CD4-positive, alpha-beta T cell (primary cell): ENCODE measurements at regions not wholly inside any gene's neighbourhood (a gene's known extent, or its start where the extent isn't known, plus 50 kb on each side); places are given as distances from the start of the nearest gene placed in this dataset.

ENCODE experiments used
- ATAC-seq: fragments of 200-7000 bp; cut with Tn5 transposase; one replicate; pipeline ENCODE4 v1.10.0; 2022; ENCODE audit warnings: mild to moderate bottlenecking; ENCODE audit not compliant: poor library complexity
- CTCF ChIA-PET: fragments of 350-600 bp; sonication (Branson Sonifier 250); formaldehyde crosslinking; loops from one replicate; lab custom pipeline; 2021; ENCODE audit warnings: antibody characterized with exemption, inconsistent platforms; lab: Charles Lee
- POLR2A ChIA-PET: fragments of 350-600 bp; sonication (Branson Sonifier 250); formaldehyde crosslinking; loops from one replicate; lab custom pipeline; 2021; ENCODE audit warnings: antibody characterized with exemption, inconsistent platforms; lab: Charles Lee
- DNase-seq, 14 experiments: peaks; one replicate each; pipeline ENCODE4 v3.0.0-alpha.2; 2013 to 2020; ENCODE audit warnings: mixed read lengths in 2 of 14
- H3K27ac ChIP-seq, 2 donors: one replicate each; pipeline versions ENCODE4 v1.5.1 to v1.7.0; 2013; ENCODE audit warnings: low read length in 2 of 2, low read depth in 1 of 2, mild to moderate bottlenecking in 1 of 2
- H3K27me3 ChIP-seq, 2 experiments: 1 replicate in 1 of 2; 2 replicates in 1 of 2; pipeline versions ENCODE4 v1.6.1 to v1.7.0; 2013; ENCODE audit warnings: low read length in 2 of 2, control low read depth in 1 of 2, mild to moderate bottlenecking in 1 of 2, moderate library complexity in 1 of 2; ENCODE audit not compliant: insufficient read depth in 2 of 2, control insufficient read depth in 1 of 2
- H3K36me3 ChIP-seq: one replicate; pipeline ENCODE4 v1.6.1; 2013; ENCODE audit warnings: low read length, control low read depth; ENCODE audit not compliant: insufficient read depth
- H3K4me1 ChIP-seq: one replicate; pipeline ENCODE4 v1.6.1; 2013; ENCODE audit warnings: low read length, control low read depth; ENCODE audit not compliant: insufficient read depth
- H3K4me3 ChIP-seq: one replicate; pipeline ENCODE4 v1.5.1; 2013; ENCODE audit warnings: mild to moderate bottlenecking, low read length, moderate library complexity
- H3K9me3 ChIP-seq, 2 experiments: 1 replicate in 1 of 2; 2 replicates in 1 of 2; pipeline versions ENCODE4 v1.6.1 to v1.7.0; 2013; ENCODE audit warnings: low read length in 2 of 2, mild to moderate bottlenecking in 2 of 2, control low read depth in 1 of 2, moderate library complexity in 1 of 2; ENCODE audit not compliant: control insufficient read depth in 1 of 2, insufficient read depth in 1 of 2
- H3K27ac Mint-ChIP-seq: one replicate; pipeline ENCODE4 v1.8.0; 2020; ENCODE audit warnings: mixed read lengths
- H3K27me3 Mint-ChIP-seq: one replicate; pipeline ENCODE4 v1.8.0; 2021; ENCODE audit warnings: mixed read lengths
- H3K36me3 Mint-ChIP-seq: one replicate; pipeline ENCODE4 v1.8.0; 2021; ENCODE audit warnings: low read depth, mixed read lengths
- H3K4me1 Mint-ChIP-seq: one replicate; pipeline ENCODE4 v1.8.0; 2021; ENCODE audit warnings: low read depth, mixed read lengths
- H3K4me3 Mint-ChIP-seq: one replicate; pipeline ENCODE4 v1.8.0; 2020; ENCODE audit warnings: mild to moderate bottlenecking, mixed read lengths
- H3K9me3 Mint-ChIP-seq: one replicate; pipeline ENCODE4 v1.8.0; 2020; ENCODE audit warnings: mixed read lengths
- CTCF ChIP-seq: fragments of 200-600 bp; IDR thresholded peaks from one replicate; pipeline ENCODE4 v1.8.0; 2022; ENCODE audit warnings: antibody characterized with exemption, mild to moderate bottlenecking
- intact Hi-C, 2 experiments: fragments of 100-400 bp; cut with DNase I in 1 of 2; cut with micrococcal nuclease in 1 of 2; formaldehyde crosslinking; loops; one replicate each; pipeline versions ENCODE4 v1.15.1 to v1.9.0; 2023 to 2025; cut with DNase I, micrococcal nuclease

- ChIA-PET POLR2A (no interaction called here), CTCF (no interaction called here)
- no peaks in the 10 kb centered on the region for H3K4me1 ChIP-seq
- H3K9me3 ChIP-seq = peaks cover 0 to 4% of the 10 kb centered on the region in 2 experiments
- DNase-seq (no peak), ATAC-seq (no peak)
- Mint-ChIP-seq H3K4me3 (no peak overlapping the region), H3K9me3 (no peaks in the 10 kb centered on the region), H3K36me3 (no peaks in the 10 kb centered on the region), H3K27me3 (peaks cover 13% of the 10 kb centered on the region), H3K4me1 (no peaks in the 10 kb centered on the region), H3K27ac (no peak overlapping the region)
- TF ChIP-seq CTCF = no peak
- H3K4me3 ChIP-seq = no peak overlapping the region
- H3K27ac ChIP-seq = no peak overlapping the region
- H3K27me3 ChIP-seq = no peaks in the 10 kb centered on the region
- intact Hi-C loops = no loop called here
- H3K36me3 ChIP-seq = no peaks in the 10 kb centered on the region
These were observed 273.1 kb downstream of the TSN start for GRCh38 chr2:122028371-122029100.

GRCh38 chr2:122029456-122029855 is 274.0 kb downstream of the TSN start:
- no peaks in the 10 kb centered on the region for H3K4me1 ChIP-seq
- no peak overlapping the region for H3K4me3 ChIP-seq
- H3K9me3 Mint-ChIP-seq = no peaks in the 10 kb centered on the region
- no peak for TF ChIP-seq CTCF
- H3K27ac ChIP-seq = no peak overlapping the region
- no peaks in the 10 kb centered on the region for H3K4me1 Mint-ChIP-seq
- no peaks in the 10 kb centered on the region for H3K27me3 ChIP-seq
- intact Hi-C loops = no loop called here
- H3K4me3 Mint-ChIP-seq = no peak overlapping the region
- H3K27ac Mint-ChIP-seq = no peak overlapping the region
- peaks cover 0 to 4% of the 10 kb centered on the region in 2 experiments for H3K9me3 ChIP-seq
- ChIA-PET CTCF (no interaction called here), POLR2A (no interaction called here)
- ATAC-seq (no peak), DNase-seq (no peak)
- peaks cover 10% of the 10 kb centered on the region for H3K27me3 Mint-ChIP-seq
- no peaks in the 10 kb centered on the region for H3K36me3 Mint-ChIP-seq
- no peaks in the 10 kb centered on the region for H3K36me3 ChIP-seq

- ChIA-PET POLR2A (no interaction called here), CTCF (no interaction called here)
- H3K4me3 ChIP-seq = no peak overlapping the region
- no peak overlapping the region for H3K4me3 Mint-ChIP-seq
- no peaks in the 10 kb centered on the region for H3K4me1 ChIP-seq
- ATAC-seq (no peak), DNase-seq (no peak)
- no peak overlapping the region for H3K27ac ChIP-seq
- H3K36me3 ChIP-seq = no peaks in the 10 kb centered on the region
- intact Hi-C loops = no loop called here
- no peaks in the 10 kb centered on the region for H3K4me1 Mint-ChIP-seq
- peaks cover 0 to 4% of the 10 kb centered on the region in 2 experiments for H3K9me3 ChIP-seq
- H3K36me3 Mint-ChIP-seq = no peaks in the 10 kb centered on the region
- peaks cover 7% of the 10 kb centered on the region for H3K27me3 Mint-ChIP-seq
- H3K27ac Mint-ChIP-seq = no peak overlapping the region
- H3K27me3 ChIP-seq = no peaks in the 10 kb centered on the region
- no peak for TF ChIP-seq CTCF
- no peaks in the 10 kb centered on the region for H3K9me3 Mint-ChIP-seq
These were observed 274.5 kb downstream of the TSN start for GRCh38 chr2:122029945-122030344.
